Esophagus squamous epithelium (tissue), 5 donors: ENCODE measurements at regions not wholly inside any gene's neighbourhood (a gene's known extent, or its start where the extent isn't known, plus 50 kb on each side); places are given as distances from the start of the nearest gene placed in this dataset.

Experiments used
- DNase-seq: peaks from one replicate; lab custom pipeline; 2025; lab: John Stamatoyannopoulos, UW
- H3K27ac ChIP-seq, 4 donors: fragments of 200-600 bp; sonication (generic); one replicate each; pipeline ENCODE4 v1.5.1; 2016 to 2019; ENCODE audit warnings: mild to moderate bottlenecking in 1 of 4
- H3K27me3 ChIP-seq, 4 donors: fragments of 200-600 bp; sonication (generic); 1 replicate in 3 of 4; 2 replicates in 1 of 4; pipeline versions ENCODE4 v1.5.1 to v1.6.0; 2017 to 2021; ENCODE audit warnings: antibody characterized with exemption in 1 of 4
- H3K36me3 ChIP-seq, 3 donors: fragments of 200-600 bp; sonication (generic); one replicate each; pipeline ENCODE4 v1.5.1; 2016 to 2019
- H3K4me1 ChIP-seq, 3 donors: fragments of 200-600 bp; sonication (generic); one replicate each; pipeline ENCODE4 v1.5.1; 2017 to 2019
- H3K4me3 ChIP-seq, 4 donors: fragments of 200-600 bp; sonication (generic); 1 replicate in 3 of 4; 2 replicates in 1 of 4; pipeline ENCODE4 v1.5.1; 2016 to 2019; ENCODE audit warnings: mild to moderate bottlenecking in 2 of 4, moderate library complexity in 1 of 4
- H3K9me3 ChIP-seq, 3 donors: fragments of 200-600 bp; sonication (generic); one replicate each; pipeline ENCODE4 v1.5.1; 2016 to 2019
- POLR2A ChIP-seq, 4 donors: fragments of 450-650 bp; IDR thresholded peaks; one replicate each; pipeline ENCODE4 v1.6.1; 2017; ENCODE audit warnings: antibody characterized with exemption in 4 of 4, mild to moderate bottlenecking in 4 of 4, moderate library complexity in 3 of 4
- intact Hi-C: fragments of 100-400 bp; cut with DNase I; formaldehyde crosslinking; loops from one replicate; pipeline ENCODE4 v1.15.0; 2022
- TF ChIP-seq, protein P1 (sequence below), 6 experiments: fragments of 450-650 bp in 4 of 6; fragments of 200-600 bp in 2 of 6; sonication (generic) in 2 of 6; IDR thresholded peaks; one replicate each; pipeline ENCODE4 v1.5.1; 2016 to 2019; ENCODE audit warnings: antibody characterized with exemption in 6 of 6, mild to moderate bottlenecking in 4 of 6, moderate library complexity in 4 of 6
- donor health status: DM: yes; HTN: yes; CAD: no.

DNA sequence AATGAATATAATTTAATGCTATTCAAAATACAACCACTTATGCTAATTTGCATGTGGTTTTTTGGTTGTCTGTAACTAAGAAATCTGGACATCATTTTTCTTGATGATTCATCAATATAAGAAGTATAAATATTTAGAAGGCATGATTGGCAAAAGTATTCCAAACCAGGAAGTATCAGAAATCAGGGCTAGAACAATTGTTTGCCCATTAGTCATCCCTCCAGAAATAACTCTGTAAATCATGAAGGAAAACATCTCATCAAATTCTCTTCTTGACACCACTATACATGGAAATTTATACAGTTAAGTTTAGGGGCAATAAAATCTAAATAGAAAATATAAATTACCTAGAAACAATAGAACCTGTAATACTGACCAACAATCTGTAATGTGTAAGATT lies 554.7 kb upstream of the HS3ST5 start:
- H3K9me3 ChIP-seq = peaks cover 0 to 3% (median 0%) of the 10 kb centered on the region in 3 donors

DNA sequence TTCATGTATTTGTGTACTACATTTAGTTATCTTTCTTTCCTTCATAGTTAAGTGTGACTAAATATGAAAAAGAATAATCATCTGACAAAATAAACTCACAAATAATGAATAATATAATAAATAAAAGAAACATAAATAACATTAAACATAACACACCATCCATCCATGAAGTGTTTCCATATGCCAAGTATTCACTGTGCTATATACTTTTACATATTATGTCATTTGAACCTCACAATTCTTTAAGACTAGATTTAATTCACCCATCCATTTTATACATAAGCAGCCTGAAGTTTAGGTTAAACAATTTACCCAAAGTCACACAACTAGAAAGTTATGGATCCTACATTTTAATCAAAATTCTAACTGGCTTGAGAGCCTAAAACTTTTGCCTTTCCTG lies 549.4 kb upstream of the HS3ST5 start:
- Histone ChIP-seq H3K27ac (no peak overlapping the region), H3K4me1 (no peaks in the 10 kb centered on the region), H3K36me3 (no peaks in the 10 kb centered on the region), H3K9me3 (peaks cover 0 to 3% (median 0%) of the 10 kb centered on the region in 3 donors), H3K4me3 (no peak overlapping the region), H3K27me3 (no peaks in the 10 kb centered on the region)
- DNase-seq = no peak
- intact Hi-C loops = no loop called here
- no peak for TF ChIP-seq POLR2A (IDR thresholded peaks at IDR 0.05)
- TF ChIP-seq, protein P1, sequence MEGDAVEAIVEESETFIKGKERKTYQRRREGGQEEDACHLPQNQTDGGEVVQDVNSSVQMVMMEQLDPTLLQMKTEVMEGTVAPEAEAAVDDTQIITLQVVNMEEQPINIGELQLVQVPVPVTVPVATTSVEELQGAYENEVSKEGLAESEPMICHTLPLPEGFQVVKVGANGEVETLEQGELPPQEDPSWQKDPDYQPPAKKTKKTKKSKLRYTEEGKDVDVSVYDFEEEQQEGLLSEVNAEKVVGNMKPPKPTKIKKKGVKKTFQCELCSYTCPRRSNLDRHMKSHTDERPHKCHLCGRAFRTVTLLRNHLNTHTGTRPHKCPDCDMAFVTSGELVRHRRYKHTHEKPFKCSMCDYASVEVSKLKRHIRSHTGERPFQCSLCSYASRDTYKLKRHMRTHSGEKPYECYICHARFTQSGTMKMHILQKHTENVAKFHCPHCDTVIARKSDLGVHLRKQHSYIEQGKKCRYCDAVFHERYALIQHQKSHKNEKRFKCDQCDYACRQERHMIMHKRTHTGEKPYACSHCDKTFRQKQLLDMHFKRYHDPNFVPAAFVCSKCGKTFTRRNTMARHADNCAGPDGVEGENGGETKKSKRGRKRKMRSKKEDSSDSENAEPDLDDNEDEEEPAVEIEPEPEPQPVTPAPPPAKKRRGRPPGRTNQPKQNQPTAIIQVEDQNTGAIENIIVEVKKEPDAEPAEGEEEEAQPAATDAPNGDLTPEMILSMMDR (IDR thresholded peaks at IDR 0.05) = no peak

More for the DNA sequence above, 554.7 kb upstream of the HS3ST5 start:
- Histone ChIP-seq H3K27ac (no peak overlapping the region), H3K27me3 (no peaks in the 10 kb centered on the region), H3K4me1 (no peaks in the 10 kb centered on the region), H3K36me3 (no peaks in the 10 kb centered on the region), H3K4me3 (no peak overlapping the region)
- TF ChIP-seq POLR2A (IDR thresholded peaks at IDR 0.05) = no peak
- TF ChIP-seq, protein P1 (IDR thresholded peaks at IDR 0.05) = no peak
- intact Hi-C loops = no loop called here
- DNase-seq = no peak

DNA sequence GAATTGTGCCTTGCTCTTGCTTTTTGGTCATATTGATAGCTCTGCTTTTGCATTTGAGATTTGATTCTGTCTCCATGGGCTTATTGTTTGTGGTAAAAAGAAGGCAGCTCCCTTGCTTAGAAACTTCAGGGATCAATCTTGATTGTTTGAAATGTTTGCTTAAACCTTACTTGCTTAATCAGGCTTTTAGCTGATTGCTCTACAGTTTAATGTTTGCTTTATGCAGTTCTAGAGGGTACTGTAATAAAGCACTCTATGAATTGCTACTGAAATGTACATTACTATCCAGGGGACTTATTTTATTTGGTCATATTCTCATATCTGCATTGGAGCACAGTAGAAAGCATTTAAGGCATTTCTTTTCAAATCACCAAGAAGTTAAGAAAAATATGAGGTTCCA lies 545.4 kb upstream of the HS3ST5 start:
- Histone ChIP-seq H3K27me3 (no peaks in the 10 kb centered on the region), H3K4me1 (no peaks in the 10 kb centered on the region), H3K9me3 (no peaks in the 10 kb centered on the region), H3K4me3 (no peak overlapping the region), H3K36me3 (no peaks in the 10 kb centered on the region), H3K27ac (no peak overlapping the region)
- DNase-seq = no peak
- intact Hi-C loops = no loop called here
- TF ChIP-seq, protein P1 (IDR thresholded peaks at IDR 0.05) = no peak
- no peak for TF ChIP-seq POLR2A (IDR thresholded peaks at IDR 0.05)

DNA sequence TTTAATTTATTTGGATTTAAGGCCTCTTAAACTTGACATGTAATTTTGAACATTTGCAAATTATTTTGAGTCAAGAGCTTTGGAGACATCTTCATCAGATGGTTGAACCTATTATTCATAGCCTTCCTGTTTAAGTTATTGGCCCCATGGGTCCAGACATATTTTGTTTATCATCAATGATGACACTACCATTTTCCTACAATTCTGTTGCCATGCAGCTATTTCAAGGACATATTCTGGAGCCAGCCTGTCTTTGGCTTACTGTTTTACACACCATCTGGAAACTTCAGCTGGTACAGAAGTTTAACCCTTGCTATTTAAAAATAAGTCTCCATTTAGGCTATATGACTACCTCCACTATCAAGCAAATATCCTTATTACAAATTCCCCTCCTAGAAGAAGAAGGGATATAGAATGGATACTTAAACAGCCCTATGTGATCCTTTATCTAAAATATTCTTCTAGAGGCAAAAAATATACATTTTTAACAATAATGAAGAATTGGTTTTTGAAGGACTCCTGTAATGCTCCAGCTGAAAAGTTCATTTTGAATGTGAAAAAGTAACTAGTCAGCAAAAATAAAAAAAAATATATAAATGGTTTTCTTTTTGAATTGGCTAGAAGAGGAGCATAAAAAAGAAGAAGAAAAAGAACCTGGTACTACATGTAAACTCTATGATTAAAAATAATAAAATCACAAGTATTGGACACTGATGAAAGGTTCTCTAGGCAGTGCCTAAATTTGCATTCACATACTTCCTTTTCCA lies 544.0 kb upstream of the HS3ST5 start:
- H3K36me3 ChIP-seq = no peaks in the 10 kb centered on the region
- intact Hi-C loops = no loop called here
- no peak overlapping the region for H3K27ac ChIP-seq
- no peak overlapping the region for H3K4me3 ChIP-seq
- H3K9me3 ChIP-seq = no peaks in the 10 kb centered on the region
- H3K4me1 ChIP-seq = no peaks in the 10 kb centered on the region
- TF ChIP-seq, protein P1 (IDR thresholded peaks at IDR 0.05) = no peak
- no peak for TF ChIP-seq POLR2A (IDR thresholded peaks at IDR 0.05)
- DNase-seq = no peak
- H3K27me3 ChIP-seq = no peaks in the 10 kb centered on the region

DNA sequence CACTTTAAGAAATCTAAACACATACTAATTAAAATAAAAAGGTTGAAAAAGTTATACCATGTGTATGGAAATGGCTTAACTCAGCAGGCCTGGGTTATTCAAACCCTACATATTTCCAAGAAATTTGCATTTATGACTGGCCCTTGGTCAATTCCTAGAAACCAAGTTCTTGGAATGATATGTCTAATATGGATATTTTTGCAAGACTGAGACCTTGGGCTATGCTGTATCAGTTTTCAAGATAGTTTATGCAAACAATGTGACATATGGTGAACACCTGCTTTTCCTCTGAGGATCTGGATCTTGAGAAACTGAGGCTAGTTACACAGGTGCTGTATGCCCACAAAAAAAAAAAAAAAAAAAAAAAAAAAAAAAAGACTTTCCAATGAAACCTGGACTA lies 536.9 kb upstream of the HS3ST5 start:
- no peak for DNase-seq
- TF ChIP-seq, protein P1 (IDR thresholded peaks at IDR 0.05) = no peak
- TF ChIP-seq POLR2A (IDR thresholded peaks at IDR 0.05) = no peak
- Histone ChIP-seq H3K27ac (no peak overlapping the region), H3K36me3 (no peaks in the 10 kb centered on the region), H3K4me1 (no peaks in the 10 kb centered on the region), H3K27me3 (no peaks in the 10 kb centered on the region), H3K9me3 (no peaks in the 10 kb centered on the region), H3K4me3 (no peak overlapping the region)
- intact Hi-C loops = no loop called here
